Rectal smooth muscle tissue (tissue), 1 donor: ENCODE measurements at regions not wholly inside any gene's neighbourhood (a gene's known extent, or its start where the extent isn't known, plus 50 kb on each side); places are given as distances from the start of the nearest gene placed in this dataset.

Source experiments
- H3K27ac ChIP-seq: one replicate; pipeline ENCODE4 v1.7.0; 2013; ENCODE audit warnings: low read depth, low read length, inconsistent platforms
- H3K27me3 ChIP-seq: one replicate; pipeline ENCODE4 v1.7.0; 2013; ENCODE audit warnings: low read length; ENCODE audit not compliant: control insufficient read depth, insufficient read depth
- H3K36me3 ChIP-seq: one replicate; pipeline ENCODE4 v1.7.0; 2013; ENCODE audit warnings: low read length; ENCODE audit not compliant: control insufficient read depth, insufficient read depth
- H3K4me1 ChIP-seq: one replicate; pipeline ENCODE4 v1.7.0; 2013; ENCODE audit warnings: low read length; ENCODE audit not compliant: control insufficient read depth, insufficient read depth
- H3K4me3 ChIP-seq: one replicate; pipeline ENCODE4 v1.7.0; 2013; ENCODE audit warnings: low read length
- H3K9ac ChIP-seq: one replicate; pipeline ENCODE4 v1.7.0; 2013; ENCODE audit warnings: low read length

DNA sequence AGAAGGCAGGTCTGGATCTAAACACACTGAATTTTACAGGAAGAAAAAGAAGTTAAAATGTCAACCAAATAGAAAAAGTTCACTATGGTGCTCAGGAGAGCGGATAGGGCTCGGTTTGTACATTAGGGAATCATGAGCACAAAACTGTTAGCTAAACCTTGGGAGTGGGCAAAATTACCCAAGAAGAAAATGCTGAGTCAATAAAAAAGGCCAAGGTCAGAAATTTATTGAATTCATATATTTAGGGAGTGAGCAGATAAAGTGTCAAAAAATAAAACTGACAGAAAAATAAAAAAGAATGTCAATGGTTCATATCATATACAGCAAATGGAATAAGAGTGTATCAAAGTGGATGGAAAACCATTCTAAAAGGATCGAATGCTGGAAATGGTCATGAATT, 452.5 kb upstream of the SMIM31 start:
- Histone ChIP-seq H3K9ac (no peak overlapping the region), H3K36me3 (no peaks in the 10 kb centered on the region), H3K27ac (no peak overlapping the region), H3K4me1 (no peaks in the 10 kb centered on the region), H3K4me3 (no peak overlapping the region), H3K27me3 (no peaks in the 10 kb centered on the region)

- no peak overlapping the region for H3K27ac ChIP-seq
- no peaks in the 10 kb centered on the region for H3K27me3 ChIP-seq
- no peak overlapping the region for H3K9ac ChIP-seq
- no peaks in the 10 kb centered on the region for H3K36me3 ChIP-seq
- no peaks in the 10 kb centered on the region for H3K4me1 ChIP-seq
- no peak overlapping the region for H3K4me3 ChIP-seq
These were observed 449.8 kb upstream of the SMIM31 start for GRCh38 chr4:164304101-164304639.

- Histone ChIP-seq H3K9ac (no peak overlapping the region), H3K27ac (no peak overlapping the region), H3K4me1 (no peaks in the 10 kb centered on the region), H3K36me3 (no peaks in the 10 kb centered on the region), H3K4me3 (no peak overlapping the region), H3K27me3 (no peaks in the 10 kb centered on the region)
These were observed 449.1 kb upstream of the SMIM31 start for GRCh38 chr4:164304861-164305260.

GRCh38 chr4:164307262-164307661, 446.7 kb upstream of the SMIM31 start:
- H3K4me3 ChIP-seq = no peak overlapping the region
- no peak overlapping the region for H3K9ac ChIP-seq
- no peaks in the 10 kb centered on the region for H3K27me3 ChIP-seq

DNA sequence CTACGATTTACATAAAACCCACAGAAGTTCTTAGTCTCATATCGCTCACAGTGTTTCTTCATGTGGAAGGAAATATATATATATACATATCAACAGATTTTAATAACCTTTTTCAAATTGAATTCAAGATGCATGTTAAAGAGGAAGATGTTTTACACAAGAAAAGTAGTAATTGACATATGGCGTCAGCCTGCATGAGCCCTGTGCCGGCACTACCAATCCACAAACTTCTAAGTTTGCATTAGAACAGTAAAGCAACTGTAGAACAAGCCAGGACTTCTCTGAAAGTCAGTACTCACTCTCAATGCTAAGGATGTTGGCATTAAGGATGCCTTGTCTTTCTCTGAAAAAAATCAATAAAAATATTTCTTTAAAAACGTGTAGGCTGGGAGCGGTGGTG, 441.3 kb upstream of the SMIM31 start:
- Histone ChIP-seq H3K4me1 (no peaks in the 10 kb centered on the region), H3K27ac (no peak overlapping the region), H3K4me3 (no peak overlapping the region), H3K27me3 (no peaks in the 10 kb centered on the region), H3K36me3 (no peaks in the 10 kb centered on the region), H3K9ac (no peak overlapping the region)

More at GRCh38 chr4:164307262-164307661, 446.7 kb upstream of the SMIM31 start:
- Histone ChIP-seq H3K36me3 (no peaks in the 10 kb centered on the region), H3K4me1 (no peaks in the 10 kb centered on the region), H3K27ac (no peak overlapping the region)

DNA sequence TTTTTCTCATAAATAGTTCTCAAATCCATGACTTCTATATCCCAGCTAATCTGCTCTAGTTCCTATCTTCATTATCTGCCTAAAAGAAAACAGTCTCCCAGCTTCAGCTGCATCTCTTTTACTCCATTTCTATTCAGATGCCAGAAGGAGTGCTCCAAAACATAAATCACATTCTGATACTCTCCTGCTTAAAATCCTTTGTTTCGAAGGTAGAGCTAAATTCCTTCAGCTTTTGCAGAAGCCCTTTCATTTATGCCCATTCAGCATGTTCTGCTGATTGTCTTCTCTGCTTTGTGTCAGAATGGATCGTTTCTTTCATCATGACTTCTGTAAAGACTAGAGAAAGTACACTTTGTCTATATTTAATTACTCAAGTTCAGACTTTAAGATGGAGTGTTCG, 440.1 kb upstream of the SMIM31 start:
- Histone ChIP-seq H3K9ac (no peak overlapping the region), H3K27ac (no peak overlapping the region), H3K36me3 (no peaks in the 10 kb centered on the region), H3K27me3 (no peaks in the 10 kb centered on the region), H3K4me3 (no peak overlapping the region), H3K4me1 (no peaks in the 10 kb centered on the region)

DNA sequence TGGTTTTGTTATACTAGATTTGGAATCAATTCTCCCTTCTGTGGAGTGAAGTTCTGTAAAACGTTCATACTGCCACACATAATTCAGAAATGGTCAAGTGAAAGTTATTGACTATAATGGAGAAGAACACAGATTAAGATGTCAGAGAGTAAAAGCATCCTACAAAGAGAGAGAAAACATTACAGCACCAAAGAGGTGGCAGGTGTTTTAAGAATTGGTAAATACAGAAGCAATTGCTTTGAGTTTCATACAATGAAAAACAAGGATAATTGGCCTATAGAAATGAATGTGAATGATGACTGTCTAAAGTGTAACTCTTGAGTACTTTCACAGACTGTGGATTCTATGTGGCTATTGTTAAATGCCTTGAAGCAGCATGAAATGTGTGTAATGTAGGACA, 435.6 kb upstream of the SMIM31 start:
- H3K27me3 ChIP-seq = no peaks in the 10 kb centered on the region
- no peak overlapping the region for H3K9ac ChIP-seq
- H3K27ac ChIP-seq = no peak overlapping the region
- no peaks in the 10 kb centered on the region for H3K4me1 ChIP-seq
- H3K4me3 ChIP-seq = no peak overlapping the region
- H3K36me3 ChIP-seq = no peaks in the 10 kb centered on the region

DNA sequence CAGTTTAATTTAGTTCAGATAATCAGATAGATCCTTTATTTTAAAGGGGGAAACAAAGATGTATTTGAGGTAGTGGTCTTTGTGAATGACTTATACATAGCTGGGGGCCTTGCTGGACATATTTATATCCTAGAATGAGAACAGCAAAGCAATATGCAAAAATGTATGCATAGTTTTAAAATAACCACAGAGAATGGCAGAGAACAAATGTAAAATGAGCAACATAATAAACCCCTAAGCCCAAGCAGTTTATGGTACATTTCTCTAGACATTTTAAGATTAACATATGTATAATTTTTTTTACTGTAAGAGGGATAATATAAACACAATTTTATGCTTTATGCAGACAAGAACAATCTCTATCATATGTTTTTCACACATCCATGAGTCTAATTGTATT, 434.2 kb upstream of the SMIM31 start:
- no peaks in the 10 kb centered on the region for H3K4me1 ChIP-seq
- H3K36me3 ChIP-seq = no peaks in the 10 kb centered on the region
- no peak overlapping the region for H3K4me3 ChIP-seq
- H3K27ac ChIP-seq = no peak overlapping the region
- H3K27me3 ChIP-seq = no peaks in the 10 kb centered on the region
- H3K9ac ChIP-seq = no peak overlapping the region

- H3K36me3 ChIP-seq = no peaks in the 10 kb centered on the region
- H3K4me1 ChIP-seq = no peaks in the 10 kb centered on the region
- no peak overlapping the region for H3K27ac ChIP-seq
- H3K4me3 ChIP-seq = no peak overlapping the region
- no peaks in the 10 kb centered on the region for H3K27me3 ChIP-seq
- no peak overlapping the region for H3K9ac ChIP-seq
These were observed 433.1 kb upstream of the SMIM31 start for GRCh38 chr4:164320847-164321246.

DNA sequence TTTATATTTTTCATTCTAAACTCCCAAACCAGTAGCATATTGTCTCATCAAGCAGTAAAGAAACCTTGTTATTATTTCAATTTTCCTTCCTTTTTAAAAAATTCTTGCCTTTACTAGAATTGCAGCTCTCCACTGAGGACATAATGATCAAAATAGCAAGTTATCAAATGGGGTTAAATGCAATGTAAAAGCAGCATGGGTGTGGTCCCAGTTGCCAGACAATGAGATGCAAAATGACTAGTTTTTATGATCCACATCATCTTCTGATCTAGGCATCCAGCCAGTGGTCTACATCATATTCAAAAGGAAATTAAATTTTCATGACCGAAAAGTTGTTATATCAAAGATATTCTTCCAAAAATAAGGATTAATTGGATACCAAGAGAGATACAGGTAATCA, 427.9 kb upstream of the SMIM31 start:
- Histone ChIP-seq H3K4me3 (no peak overlapping the region), H3K27ac (no peak overlapping the region), H3K36me3 (no peaks in the 10 kb centered on the region), H3K9ac (no peak overlapping the region), H3K27me3 (no peaks in the 10 kb centered on the region), H3K4me1 (no peaks in the 10 kb centered on the region)

- no peak overlapping the region for H3K4me3 ChIP-seq
- H3K9ac ChIP-seq = no peak overlapping the region
- H3K27me3 ChIP-seq = no peaks in the 10 kb centered on the region
- no peaks in the 10 kb centered on the region for H3K4me1 ChIP-seq
- no peaks in the 10 kb centered on the region for H3K36me3 ChIP-seq
- no peak overlapping the region for H3K27ac ChIP-seq
These were observed 416.5 kb upstream of the SMIM31 start for GRCh38 chr4:164337219-164337944.

DNA sequence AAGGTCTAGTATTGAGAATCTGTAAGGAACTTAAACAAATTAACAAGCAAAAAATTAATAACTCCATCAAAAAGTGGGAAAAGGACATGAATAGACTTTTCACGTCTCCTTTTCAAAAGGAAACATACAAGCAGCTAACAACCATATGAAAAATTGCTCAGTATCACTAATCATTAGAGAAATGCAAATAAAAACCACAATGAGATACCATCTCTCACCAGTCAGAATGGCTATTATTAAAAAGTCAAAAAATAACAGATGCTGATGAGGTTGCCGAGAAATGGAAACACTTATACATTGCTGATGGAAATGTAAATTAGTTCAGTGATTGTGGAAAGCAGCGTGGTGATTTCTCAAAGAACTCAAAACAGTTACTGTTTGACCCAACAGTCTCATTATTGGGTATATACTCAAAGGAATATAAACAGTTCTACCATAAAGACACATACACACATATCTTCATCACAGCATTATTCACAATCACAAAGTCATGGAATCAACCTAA, 410.4 kb upstream of the SMIM31 start:
- no peak overlapping the region for H3K27ac ChIP-seq
- no peak overlapping the region for H3K4me3 ChIP-seq
- H3K4me1 ChIP-seq = no peaks in the 10 kb centered on the region
- H3K9ac ChIP-seq = no peak overlapping the region
- H3K36me3 ChIP-seq = no peaks in the 10 kb centered on the region
- no peaks in the 10 kb centered on the region for H3K27me3 ChIP-seq

DNA sequence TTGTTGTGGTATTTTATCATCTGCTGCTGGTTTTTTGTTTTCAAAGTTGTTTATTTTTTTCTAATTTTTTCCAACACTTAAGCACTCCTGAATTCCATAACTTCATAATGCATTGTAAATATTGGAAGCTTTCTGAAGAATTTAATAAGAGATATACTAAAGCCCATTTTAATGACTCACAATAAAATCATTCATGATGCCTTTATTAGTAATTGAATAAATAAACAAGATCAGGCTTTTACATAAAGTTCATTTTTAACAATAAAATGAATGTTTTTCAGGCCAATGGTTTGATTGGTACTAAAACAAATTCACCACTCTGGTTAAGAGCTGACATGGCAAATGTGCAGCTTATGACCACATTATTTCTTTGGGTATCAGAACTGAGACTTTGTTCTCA, 408.2 kb upstream of the SMIM31 start:
- no peaks in the 10 kb centered on the region for H3K36me3 ChIP-seq
- H3K4me1 ChIP-seq = no peaks in the 10 kb centered on the region
- H3K4me3 ChIP-seq = no peak overlapping the region
- H3K9ac ChIP-seq = no peak overlapping the region
- no peak overlapping the region for H3K27ac ChIP-seq
- no peaks in the 10 kb centered on the region for H3K27me3 ChIP-seq
